Cardiac muscle cell (in vitro differentiated cells and primary cell): ENCODE measurements at regions not wholly inside any gene's neighbourhood (a gene's known extent, or its start where the extent isn't known, plus 50 kb on each side); places are given as distances from the start of the nearest gene placed in this dataset.

ENCODE experiments used
- DNase-seq, 2 donors: peaks; one replicate each; pipeline versions ENCODE4 v3.0.0 to v3.0.0-alpha.2; 2010 to 2017; ENCODE audit warnings: low read depth in 1 of 2, low spot score in 1 of 2
- H3K27ac ChIP-seq: fragments of 200-600 bp; sonication (generic); 2 replicates; pipeline ENCODE4 v1.5.1; 2016
- H3K27me3 ChIP-seq: fragments of 200-600 bp; sonication (generic); 2 replicates; pipeline ENCODE4 v1.6.0; 2016; ENCODE audit warnings: control low read depth
- H3K36me3 ChIP-seq: fragments of 200-600 bp; sonication (generic); 2 replicates; pipeline ENCODE4 v1.5.1; 2016; ENCODE audit warnings: control low read depth
- H3K4me1 ChIP-seq: fragments of 200-600 bp; sonication (generic); 2 replicates; pipeline ENCODE4 v1.8.1; 2017; ENCODE audit warnings: low read depth, mild to moderate bottlenecking, mixed run types
- H3K4me3 ChIP-seq: fragments of 200-600 bp; sonication (generic); 2 replicates; pipeline ENCODE4 v1.5.1; 2016; ENCODE audit warnings: mild to moderate bottlenecking
- H3K9me3 ChIP-seq: fragments of 200-600 bp; sonication (generic); 2 replicates; pipeline ENCODE4 v1.5.1; 2017; ENCODE audit warnings: low read depth, mild to moderate bottlenecking, control low read depth
- TF ChIP-seq, protein P1 (sequence below): IDR thresholded peaks from 2 replicates; pipeline ENCODE4 v1.5.1; 2012; ENCODE audit warnings: low read depth, mild to moderate bottlenecking, low read length

DNA sequence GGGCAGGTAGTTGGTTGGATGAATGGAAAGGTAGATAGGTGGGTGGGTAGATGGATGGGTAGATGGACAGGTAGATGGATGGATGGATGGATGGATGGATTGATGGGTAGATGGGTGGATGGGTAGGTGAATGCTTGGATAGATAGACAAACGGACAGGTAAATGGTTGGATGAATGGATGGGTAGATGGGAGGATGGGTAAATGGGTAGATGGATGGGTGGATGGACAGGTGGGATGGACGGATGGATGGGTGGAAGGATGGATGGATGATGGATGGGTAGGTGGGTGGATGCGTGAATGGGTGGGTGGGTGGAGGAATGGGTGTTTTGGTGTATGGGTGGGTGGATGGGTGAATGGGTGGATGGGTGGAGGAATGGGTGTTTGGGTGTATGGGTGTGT lies 50.1 kb upstream of the ASAP2 start:
- Histone ChIP-seq H3K36me3 (no peaks in the 10 kb centered on the region), H3K27ac (no peak overlapping the region), H3K27me3 (no peaks in the 10 kb centered on the region), H3K9me3 (no peaks in the 10 kb centered on the region), H3K4me1 (no peaks in the 10 kb centered on the region), H3K4me3 (no peak overlapping the region)
- TF ChIP-seq, protein P1, sequence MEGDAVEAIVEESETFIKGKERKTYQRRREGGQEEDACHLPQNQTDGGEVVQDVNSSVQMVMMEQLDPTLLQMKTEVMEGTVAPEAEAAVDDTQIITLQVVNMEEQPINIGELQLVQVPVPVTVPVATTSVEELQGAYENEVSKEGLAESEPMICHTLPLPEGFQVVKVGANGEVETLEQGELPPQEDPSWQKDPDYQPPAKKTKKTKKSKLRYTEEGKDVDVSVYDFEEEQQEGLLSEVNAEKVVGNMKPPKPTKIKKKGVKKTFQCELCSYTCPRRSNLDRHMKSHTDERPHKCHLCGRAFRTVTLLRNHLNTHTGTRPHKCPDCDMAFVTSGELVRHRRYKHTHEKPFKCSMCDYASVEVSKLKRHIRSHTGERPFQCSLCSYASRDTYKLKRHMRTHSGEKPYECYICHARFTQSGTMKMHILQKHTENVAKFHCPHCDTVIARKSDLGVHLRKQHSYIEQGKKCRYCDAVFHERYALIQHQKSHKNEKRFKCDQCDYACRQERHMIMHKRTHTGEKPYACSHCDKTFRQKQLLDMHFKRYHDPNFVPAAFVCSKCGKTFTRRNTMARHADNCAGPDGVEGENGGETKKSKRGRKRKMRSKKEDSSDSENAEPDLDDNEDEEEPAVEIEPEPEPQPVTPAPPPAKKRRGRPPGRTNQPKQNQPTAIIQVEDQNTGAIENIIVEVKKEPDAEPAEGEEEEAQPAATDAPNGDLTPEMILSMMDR: no peak
- DNase-seq: no peak

DNA sequence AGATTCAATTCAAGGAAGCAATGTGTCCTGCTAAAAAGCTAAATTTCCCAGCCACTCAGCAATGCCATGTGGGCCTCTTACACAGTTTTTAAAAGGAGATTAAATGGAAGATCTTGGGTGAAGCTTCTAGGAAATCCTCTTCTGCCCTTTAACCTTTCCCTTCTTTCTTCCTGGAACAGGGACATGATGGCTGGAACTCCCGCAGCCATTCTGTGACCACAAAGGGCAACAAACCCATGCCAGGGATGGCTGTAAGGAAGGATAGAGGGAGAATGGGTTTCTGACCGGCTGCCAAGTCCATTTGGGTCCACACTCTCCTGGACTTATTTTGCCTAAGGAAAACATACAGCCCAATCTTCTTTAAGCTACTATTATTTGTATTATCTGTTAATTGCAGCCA lies 52.6 kb upstream of the ASAP2 start:
- H3K4me3 ChIP-seq: no peak overlapping the region
- no peaks in the 10 kb centered on the region for H3K4me1 ChIP-seq
- H3K9me3 ChIP-seq: no peaks in the 10 kb centered on the region
- no peaks in the 10 kb centered on the region for H3K27me3 ChIP-seq
- no peaks in the 10 kb centered on the region for H3K36me3 ChIP-seq
- no peak for DNase-seq
- TF ChIP-seq, protein P1: no peak
- no peak overlapping the region for H3K27ac ChIP-seq

DNA sequence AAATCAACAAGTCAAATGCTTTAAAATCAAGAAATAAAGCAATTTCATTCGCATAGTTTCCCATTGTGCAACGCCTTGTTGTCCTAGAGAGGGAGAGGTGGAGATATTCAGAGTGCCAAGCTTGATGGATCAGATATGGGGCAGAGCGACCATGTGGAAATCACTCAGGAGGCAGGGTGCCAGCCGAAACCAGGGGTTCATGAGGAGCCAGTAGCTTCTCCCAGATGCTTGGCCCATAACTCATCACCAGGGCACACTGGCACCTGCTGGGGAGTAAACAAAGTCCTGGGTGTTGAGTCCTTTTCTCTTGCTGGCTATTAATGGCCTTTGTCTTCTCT lies 53.0 kb upstream of the ASAP2 start:
- H3K27ac ChIP-seq: no peak overlapping the region
- no peaks in the 10 kb centered on the region for H3K4me1 ChIP-seq
- no peaks in the 10 kb centered on the region for H3K27me3 ChIP-seq
- TF ChIP-seq, protein P1: no peak
- no peaks in the 10 kb centered on the region for H3K36me3 ChIP-seq
- no peak overlapping the region for H3K4me3 ChIP-seq
- H3K9me3 ChIP-seq: no peaks in the 10 kb centered on the region
- peak in 1 of 2 donors; percentile 39 for DNase-seq

DNA sequence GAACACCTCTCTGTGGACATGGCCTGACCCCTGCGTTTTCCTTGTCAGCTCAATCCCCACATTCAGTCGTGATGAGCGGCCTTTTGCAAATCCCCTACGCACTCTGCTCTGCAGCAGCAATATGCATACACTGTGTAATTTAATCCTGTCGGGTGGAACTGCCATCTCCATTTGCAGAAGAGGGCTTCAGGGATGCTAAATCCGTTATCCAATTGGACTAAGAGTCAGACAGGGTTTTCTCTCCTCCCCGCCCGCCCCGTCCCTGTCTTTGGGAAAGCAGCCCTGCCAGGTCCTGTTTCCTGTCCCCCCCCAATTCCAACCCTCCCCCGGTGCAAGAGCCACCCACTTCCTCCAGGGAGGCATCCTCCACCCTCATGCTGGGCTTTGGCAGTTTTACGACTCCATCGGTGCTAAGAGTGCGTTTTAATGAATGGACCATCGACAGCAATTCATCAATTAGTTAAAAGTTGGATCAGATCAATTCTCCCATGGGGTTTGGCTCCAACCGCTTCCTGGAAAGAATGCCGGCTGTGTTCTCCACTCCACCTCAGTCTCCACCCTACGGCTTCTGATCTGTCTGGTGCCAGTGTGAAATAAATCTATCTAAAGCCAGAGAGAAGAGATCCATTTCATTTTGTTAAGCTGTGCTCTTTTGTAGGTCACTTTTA lies 53.5 kb upstream of the ASAP2 start:
- DNase-seq: peak; percentile 37 to 65
- H3K4me1 ChIP-seq: no peaks in the 10 kb centered on the region
- no peaks in the 10 kb centered on the region for H3K9me3 ChIP-seq
- TF ChIP-seq, protein P1: no peak
- H3K27ac ChIP-seq: no peak overlapping the region
- no peaks in the 10 kb centered on the region for H3K36me3 ChIP-seq
- no peak overlapping the region for H3K4me3 ChIP-seq
- no peaks in the 10 kb centered on the region for H3K27me3 ChIP-seq

DNA sequence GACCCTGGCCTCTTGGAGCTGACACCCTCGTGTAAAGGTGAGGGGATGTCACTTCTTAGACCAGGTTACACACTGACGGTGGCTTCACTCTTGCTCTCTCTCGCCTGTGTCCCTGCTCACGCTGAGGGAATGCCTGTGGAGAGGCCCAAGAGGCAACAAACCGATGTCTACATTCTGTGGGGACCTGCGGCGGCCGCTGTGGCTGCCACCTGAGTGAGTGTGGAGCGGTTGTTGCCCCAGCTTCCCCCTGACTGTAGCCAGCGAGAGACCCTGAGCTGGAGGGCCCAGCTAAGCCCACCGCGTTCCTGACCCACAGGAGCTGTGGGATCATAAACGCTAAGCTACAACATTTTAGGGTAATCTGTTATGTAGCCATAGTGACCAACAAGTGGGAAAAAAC lies 55.7 kb upstream of the ASAP2 start:
- Histone ChIP-seq H3K36me3 (no peaks in the 10 kb centered on the region), H3K4me3 (no peak overlapping the region), H3K27ac (no peak overlapping the region), H3K27me3 (no peaks in the 10 kb centered on the region), H3K4me1 (no peaks in the 10 kb centered on the region), H3K9me3 (no peaks in the 10 kb centered on the region)
- no peak for DNase-seq
- TF ChIP-seq, protein P1: no peak

DNA sequence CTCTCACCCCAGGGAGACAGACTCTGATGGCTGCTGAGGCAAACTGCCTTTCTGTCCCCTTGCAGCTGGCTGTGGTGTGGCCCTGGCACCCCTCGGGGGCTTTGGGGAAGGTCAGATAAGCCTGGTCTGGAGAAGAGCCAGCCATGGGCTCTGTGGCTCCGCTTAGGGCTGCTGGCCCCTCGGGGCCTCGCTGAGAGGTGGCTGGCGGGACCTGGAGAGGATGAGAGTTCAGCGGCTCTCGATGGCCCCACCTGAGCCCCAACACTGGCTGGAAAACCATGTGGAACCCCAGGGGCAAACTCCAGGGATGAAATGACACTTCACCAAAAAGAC lies 56.1 kb upstream of the ASAP2 start:
- Histone ChIP-seq H3K27me3 (no peaks in the 10 kb centered on the region), H3K27ac (no peak overlapping the region)
- DNase-seq: no peak

More for the DNA sequence above, 56.1 kb upstream of the ASAP2 start:
- Histone ChIP-seq H3K4me3 (no peak overlapping the region), H3K4me1 (no peaks in the 10 kb centered on the region), H3K9me3 (no peaks in the 10 kb centered on the region), H3K36me3 (no peaks in the 10 kb centered on the region)
- TF ChIP-seq, protein P1: no peak
